Hindlimb muscle (tissue), 1 donor: ENCODE measurements at regions not wholly inside any gene's neighbourhood (a gene's known extent, or its start where the extent isn't known, plus 50 kb on each side); places are given as distances from the start of the nearest gene placed in this dataset.
A peak's percentile ranks its signal among the peaks of the same experiment; 100 is the strongest.
"Not testable (repeated sequence)": the region's sequence is repeated elsewhere in the genome, so short reads cannot be mapped to it uniquely, and the experiment has no call there.

Experiments used
- DNase-seq: peaks from one replicate; pipeline ENCODE4 v3.0.0-alpha.2; 2013

- DNase-seq: no peak
These were observed 235.8 kb downstream of the EPHA7 start for GRCh38 chr6:93183531-93183972.

- no peak for DNase-seq
These were observed 236.3 kb downstream of the EPHA7 start for GRCh38 chr6:93182938-93183479.

DNA sequence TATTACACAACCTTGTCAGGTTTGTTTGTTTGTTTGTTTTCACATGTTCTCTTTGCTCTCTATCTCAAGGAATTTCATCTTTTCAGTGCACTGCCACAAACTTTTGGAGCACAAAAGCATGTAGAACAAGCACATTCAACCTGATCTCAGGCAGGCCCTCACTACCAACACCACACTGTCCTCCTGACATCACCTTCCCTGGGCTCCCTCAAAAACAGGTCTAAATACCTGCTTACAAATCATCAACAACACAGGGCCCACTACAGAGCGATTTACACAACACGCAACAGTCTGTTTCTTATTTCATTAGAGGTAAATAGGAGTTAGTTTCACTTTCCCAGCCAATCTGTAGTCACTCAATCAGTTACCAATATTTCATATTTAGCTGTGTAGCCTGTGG, 241.4 kb downstream of the EPHA7 start:
- DNase-seq: no peak

DNA sequence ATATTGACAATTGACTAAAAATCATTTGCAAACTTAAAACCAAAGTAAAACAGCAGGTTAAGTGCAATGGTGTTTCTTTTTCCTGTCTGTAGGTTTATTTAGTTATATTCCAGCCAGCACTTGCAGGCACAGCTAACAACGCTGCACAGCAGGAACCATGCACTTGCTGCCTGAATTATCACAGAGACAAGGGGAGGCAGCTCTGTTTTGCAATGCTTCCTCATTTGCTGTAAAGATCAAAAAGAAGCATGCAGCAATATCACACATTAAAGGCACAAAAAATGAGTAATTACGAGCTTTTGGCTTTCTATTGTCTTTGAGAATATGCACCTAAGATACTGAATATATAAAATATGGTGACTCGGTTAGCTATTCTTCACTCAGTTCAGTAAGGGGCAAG, 241.9 kb downstream of the EPHA7 start:
- DNase-seq: no peak

- DNase-seq: no peak
These were observed 243.3 kb downstream of the EPHA7 start for GRCh38 chr6:93176070-93176469.

GRCh38 chr6:93173573-93173972, 245.8 kb downstream of the EPHA7 start:
- DNase-seq: not testable (repeated sequence)

GRCh38 chr6:93165850-93166430, 253.4 kb downstream of the EPHA7 start:
- DNase-seq: no peak

DNA sequence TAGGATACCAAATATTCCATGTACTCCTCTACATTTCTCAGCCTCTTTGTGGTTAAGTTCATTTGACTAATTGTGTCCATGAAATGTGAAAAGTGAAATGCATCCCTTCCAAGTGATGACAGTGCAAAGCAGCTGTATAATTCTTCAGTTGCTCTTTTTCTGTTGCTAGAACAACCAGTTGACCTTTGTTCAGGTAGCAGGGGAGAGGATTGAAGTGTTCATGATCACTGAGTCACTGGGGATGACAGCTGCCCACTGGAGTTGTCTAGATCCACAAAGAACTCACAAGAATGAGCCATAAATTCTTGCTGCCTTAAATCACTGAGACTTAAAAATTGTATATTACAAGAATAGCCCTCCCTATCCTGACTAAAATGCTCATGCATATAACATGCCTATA, 254.6 kb downstream of the EPHA7 start:
- no peak for DNase-seq

GRCh38 chr6:93163146-93163545, 256.2 kb downstream of the EPHA7 start:
- DNase-seq: no peak

DNA sequence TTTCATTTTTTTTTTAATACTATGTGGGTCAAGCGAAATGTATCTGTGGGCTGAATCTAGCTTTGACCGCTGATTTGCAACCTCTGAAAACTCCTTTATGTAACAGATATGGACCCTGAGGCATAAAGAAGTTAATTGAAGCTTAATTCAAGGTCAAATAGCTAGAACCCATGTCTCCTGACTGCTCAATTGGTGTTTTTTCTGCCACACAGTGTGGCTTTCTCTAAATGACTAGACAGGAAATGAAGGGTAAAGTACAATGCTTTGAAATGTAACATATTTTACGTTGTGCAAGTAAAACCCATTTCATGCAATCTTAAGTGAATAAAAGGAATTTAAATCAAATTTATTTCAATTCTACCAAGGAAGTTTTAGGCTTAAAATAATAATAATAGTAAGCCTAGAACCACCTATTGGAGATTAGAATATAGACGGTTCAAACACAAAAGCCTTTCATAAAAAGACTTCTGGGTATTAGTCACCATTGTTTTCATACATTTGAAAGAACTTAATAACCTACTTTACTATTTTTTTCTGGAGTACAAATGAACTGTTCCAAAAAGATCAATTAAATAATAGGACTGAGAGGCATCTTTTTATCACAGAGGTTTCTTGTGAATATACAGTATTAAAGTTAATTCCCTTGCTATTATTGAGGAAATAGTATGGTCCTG, 279.8 kb downstream of the EPHA7 start:
- DNase-seq: no peak

DNA sequence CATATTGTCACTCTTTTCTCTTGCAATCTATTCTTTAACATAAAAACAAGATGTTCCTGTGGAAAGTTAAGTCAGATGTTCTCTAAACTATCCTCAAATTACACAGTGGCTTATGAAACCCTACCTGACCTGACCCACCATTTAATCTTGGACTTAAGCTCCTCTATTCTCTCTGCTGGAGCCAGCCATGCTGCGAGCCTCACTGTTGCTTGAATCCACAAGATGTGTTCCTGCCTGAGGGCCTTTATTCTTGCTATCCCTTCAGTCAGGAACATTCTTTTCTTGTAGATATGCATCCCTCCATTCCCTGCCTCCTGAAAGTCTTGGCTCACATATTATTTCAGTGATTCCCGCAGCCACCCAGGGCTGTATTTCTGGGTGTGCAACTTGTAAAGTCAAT, 283.2 kb downstream of the EPHA7 start:
- no peak for DNase-seq

GRCh38 chr6:93124006-93124632, 295.2 kb downstream of the EPHA7 start:
- no peak for DNase-seq

- no peak for DNase-seq
These were observed 295.8 kb downstream of the EPHA7 start for GRCh38 chr6:93123585-93123984.

DNA sequence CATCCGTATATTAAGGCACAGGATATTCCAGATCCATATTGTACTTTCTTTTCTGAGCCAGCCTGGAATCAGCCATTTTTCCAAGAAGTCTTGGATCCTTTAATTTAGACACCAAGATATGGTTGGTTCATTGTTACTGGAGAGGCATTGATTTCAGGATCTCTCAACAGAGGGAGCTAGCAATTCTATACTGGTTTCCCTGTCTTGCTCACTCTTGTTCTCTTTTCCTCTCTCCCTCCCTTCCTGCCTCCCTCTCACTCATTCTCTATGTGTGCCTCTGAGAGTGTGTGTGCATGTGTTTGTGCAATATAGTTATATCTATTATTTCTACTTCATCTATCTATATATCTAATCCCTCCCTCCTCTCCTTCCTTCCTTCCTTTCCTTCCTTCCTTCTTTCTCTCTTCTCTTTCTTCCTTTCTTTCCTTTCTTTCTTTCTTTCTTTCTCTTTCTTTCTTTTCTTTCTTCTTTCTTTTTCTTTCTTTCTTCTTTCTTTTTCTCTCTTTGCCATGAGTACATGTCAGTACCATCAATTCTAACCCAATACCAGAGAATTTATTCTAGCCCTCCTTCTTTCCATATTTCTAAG, 299.1 kb downstream of the EPHA7 start:
- DNase-seq: no peak

- no peak for DNase-seq
These were observed 313.5 kb downstream of the EPHA7 start for GRCh38 chr6:93105907-93106306.

- DNase-seq: no peak
These were observed 314.3 kb downstream of the EPHA7 start for GRCh38 chr6:93105017-93105416.

DNA sequence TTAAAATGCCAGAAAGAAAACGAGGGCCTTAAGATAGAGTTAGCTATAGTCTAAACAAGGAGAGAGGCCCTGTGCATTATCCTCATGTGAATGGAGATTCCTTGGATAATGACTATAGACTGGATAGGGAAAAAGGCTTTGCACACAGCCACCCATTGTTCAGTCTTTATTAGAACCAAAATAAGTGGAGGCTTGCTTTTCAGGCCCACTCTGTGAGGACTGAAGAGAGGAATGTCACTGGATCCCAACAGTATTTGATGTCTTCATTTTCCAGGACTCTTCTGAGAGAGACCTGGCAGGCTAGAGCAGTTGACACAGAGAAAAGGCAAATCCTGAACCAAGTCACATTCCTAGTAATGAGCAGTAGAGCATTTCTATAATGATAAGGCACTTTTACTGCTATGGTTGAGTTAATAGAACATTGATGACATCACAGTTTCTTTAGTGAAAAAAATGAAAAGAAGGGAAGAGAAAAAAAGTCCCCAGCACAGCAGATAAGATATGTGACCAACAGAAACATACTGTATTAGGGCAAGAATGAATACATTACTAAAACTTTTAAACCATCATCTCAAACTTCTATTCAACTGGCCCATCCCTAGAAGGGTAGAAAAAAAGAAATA, 315.1 kb downstream of the EPHA7 start:
- DNase-seq: no peak

- DNase-seq: peak; percentile 39
These were observed 330.5 kb downstream of the EPHA7 start for GRCh38 chr6:93088621-93089501.

DNA sequence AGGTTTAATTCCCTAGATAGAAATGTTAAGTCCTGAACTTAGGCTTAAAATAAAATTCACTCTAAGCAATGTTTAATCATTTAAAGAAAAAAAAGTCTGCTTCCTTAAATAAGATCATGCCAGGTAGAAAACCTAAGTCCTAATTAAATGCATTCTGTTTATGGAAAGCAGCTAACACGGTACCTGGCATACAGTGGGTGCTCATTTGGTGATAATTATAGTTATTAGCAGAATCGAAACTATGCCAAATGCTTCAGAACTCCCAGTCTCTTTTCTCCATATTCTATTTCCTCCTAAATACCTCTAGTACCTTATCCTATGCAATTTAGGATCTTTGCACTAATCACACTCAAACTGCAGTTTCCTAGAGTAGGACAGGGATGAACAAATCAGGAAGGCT, 331.8 kb downstream of the EPHA7 start:
- no peak for DNase-seq

DNA sequence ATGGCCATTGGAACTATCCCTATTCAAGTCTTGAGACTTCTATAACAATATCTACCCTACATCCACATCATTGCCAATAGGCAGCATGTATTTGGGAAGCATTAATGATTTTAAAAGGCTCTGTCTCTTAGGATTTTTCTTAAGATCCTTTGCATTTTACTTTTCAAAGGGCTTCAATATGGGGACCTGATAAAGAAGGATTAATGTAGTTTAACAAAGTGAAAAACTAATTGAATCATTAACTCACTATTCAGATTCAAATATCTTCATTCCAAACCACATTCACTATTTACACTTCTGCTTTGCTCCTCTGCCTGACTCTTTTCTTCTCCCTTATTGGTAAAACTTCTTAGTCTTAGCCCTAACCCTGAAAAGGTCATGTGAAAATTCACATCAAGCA, 333.0 kb downstream of the EPHA7 start:
- DNase-seq: no peak

GRCh38 chr6:93083337-93084230, 335.8 kb downstream of the EPHA7 start:
- DNase-seq: peak; percentile 24
